ENCODE measurements at regions not wholly inside any gene's neighbourhood (a gene's known extent, or its start where the extent isn't known, plus 50 kb on each side); places are given as distances from the start of the nearest gene placed in this dataset.

GRCh38 chr11:82315093-82315492, 418.6 kb downstream of the FAM181B start:
- H4K91ac ChIP-seq (ENCODE audit: insufficient read length, low read depth, low read length): no peak overlapping the region
- H3K9me3 ChIP-seq (ENCODE audit: control insufficient read depth, low read depth, low read length): no peaks in the 10 kb centered on the region
- H4K8ac ChIP-seq (replicated peaks; ENCODE audit: insufficient read length, low read depth, low read length): no peak overlapping the region
- no peak overlapping the region for H3K4me3 Mint-ChIP-seq
- DNase-seq: peak; percentile 67
- no peak overlapping the region for H3K23ac ChIP-seq (ENCODE audit: insufficient read length, low read depth, low read length)
- H3K79me2 ChIP-seq (ENCODE audit: insufficient read depth, low read length): no peaks in the 10 kb centered on the region
- no peak overlapping the region for H2BK15ac ChIP-seq (ENCODE audit: low read depth, low read length)
- no peak overlapping the region for H3K14ac ChIP-seq (ENCODE audit: insufficient read depth, low read length)
- H3K4me1 Mint-ChIP-seq: no peaks in the 10 kb centered on the region
- no peak overlapping the region for H3K4me2 ChIP-seq (ENCODE audit: insufficient read depth, insufficient read length, low read length)
- H4K20me1 ChIP-seq (ENCODE audit: control insufficient read depth, insufficient read depth, insufficient read length): no peaks in the 10 kb centered on the region
- H2BK12ac ChIP-seq (ENCODE audit: insufficient read length, low read depth, low read length): no peak overlapping the region
- H3K4ac ChIP-seq (ENCODE audit: low read depth, low read length): no peak overlapping the region
- H3K23me2 ChIP-seq (ENCODE audit: insufficient read length, low read depth, low read length, poor library complexity, severe bottlenecking): no peaks in the 10 kb centered on the region
- H3K27ac ChIP-seq (ENCODE audit: insufficient read length, low read depth, low read length): no peak overlapping the region
- H2AFZ ChIP-seq (ENCODE audit: low read length): no peak overlapping the region
- no peak overlapping the region for H2AK5ac ChIP-seq (ENCODE audit: insufficient read length, low read length)
- H2BK20ac ChIP-seq (ENCODE audit: low read depth, low read length, poor library complexity, severe bottlenecking): no peak overlapping the region
- H3K9ac ChIP-seq (ENCODE audit: extremely low read depth, insufficient read length, low read length): no peak overlapping the region
- no peak overlapping the region for H2BK120ac ChIP-seq (ENCODE audit: low read depth, low read length, poor library complexity, severe bottlenecking)
- H3K79me1 ChIP-seq (ENCODE audit: insufficient read depth, low read depth, low read length, poor library complexity, severe bottlenecking): no peaks in the 10 kb centered on the region
- no peaks in the 10 kb centered on the region for H3K27me3 ChIP-seq (ENCODE audit: insufficient read depth, low read length)
- no CpG with 5 or more reads among the region's 4 CpGs for WGBS (ENCODE audit: extremely low coverage, insufficient read length, low lambda C conversion rate)
- no peaks in the 10 kb centered on the region for H3K36me3 Mint-ChIP-seq (ENCODE audit: insufficient read depth in 1 of 3, low read depth in 3 of 3)
- H2BK5ac ChIP-seq (ENCODE audit: insufficient read length, low read length): no peak overlapping the region
- H3K18ac ChIP-seq (ENCODE audit: insufficient read length, low read depth, low read length): no peak overlapping the region
- H3K27me3 Mint-ChIP-seq (ENCODE audit: low read depth): peaks cover 11% of the 10 kb centered on the region
- H3K4me1 ChIP-seq (ENCODE audit: insufficient read depth, low read length): no peaks in the 10 kb centered on the region
- no peaks in the 10 kb centered on the region for H3K9me3 Mint-ChIP-seq
- TF ChIP-seq, protein P1, sequence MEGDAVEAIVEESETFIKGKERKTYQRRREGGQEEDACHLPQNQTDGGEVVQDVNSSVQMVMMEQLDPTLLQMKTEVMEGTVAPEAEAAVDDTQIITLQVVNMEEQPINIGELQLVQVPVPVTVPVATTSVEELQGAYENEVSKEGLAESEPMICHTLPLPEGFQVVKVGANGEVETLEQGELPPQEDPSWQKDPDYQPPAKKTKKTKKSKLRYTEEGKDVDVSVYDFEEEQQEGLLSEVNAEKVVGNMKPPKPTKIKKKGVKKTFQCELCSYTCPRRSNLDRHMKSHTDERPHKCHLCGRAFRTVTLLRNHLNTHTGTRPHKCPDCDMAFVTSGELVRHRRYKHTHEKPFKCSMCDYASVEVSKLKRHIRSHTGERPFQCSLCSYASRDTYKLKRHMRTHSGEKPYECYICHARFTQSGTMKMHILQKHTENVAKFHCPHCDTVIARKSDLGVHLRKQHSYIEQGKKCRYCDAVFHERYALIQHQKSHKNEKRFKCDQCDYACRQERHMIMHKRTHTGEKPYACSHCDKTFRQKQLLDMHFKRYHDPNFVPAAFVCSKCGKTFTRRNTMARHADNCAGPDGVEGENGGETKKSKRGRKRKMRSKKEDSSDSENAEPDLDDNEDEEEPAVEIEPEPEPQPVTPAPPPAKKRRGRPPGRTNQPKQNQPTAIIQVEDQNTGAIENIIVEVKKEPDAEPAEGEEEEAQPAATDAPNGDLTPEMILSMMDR (conservative IDR thresholded peaks at IDR 0.05): peak; percentile 78
- H3T11ph ChIP-seq (ENCODE audit: low read length): no peak overlapping the region
- H4K5ac ChIP-seq (ENCODE audit: insufficient read length, low read depth, low read length): no peak overlapping the region
- H3K56ac ChIP-seq (ENCODE audit: insufficient read length, low read depth, low read length): no peak overlapping the region
- H3K27ac Mint-ChIP-seq: no peak overlapping the region

All from H9 (cell line).